ENCODE measurements at regions not wholly inside any gene's neighbourhood (a gene's known extent, or its start where the extent isn't known, plus 50 kb on each side); places are given as distances from the start of the nearest gene placed in this dataset.

DNA sequence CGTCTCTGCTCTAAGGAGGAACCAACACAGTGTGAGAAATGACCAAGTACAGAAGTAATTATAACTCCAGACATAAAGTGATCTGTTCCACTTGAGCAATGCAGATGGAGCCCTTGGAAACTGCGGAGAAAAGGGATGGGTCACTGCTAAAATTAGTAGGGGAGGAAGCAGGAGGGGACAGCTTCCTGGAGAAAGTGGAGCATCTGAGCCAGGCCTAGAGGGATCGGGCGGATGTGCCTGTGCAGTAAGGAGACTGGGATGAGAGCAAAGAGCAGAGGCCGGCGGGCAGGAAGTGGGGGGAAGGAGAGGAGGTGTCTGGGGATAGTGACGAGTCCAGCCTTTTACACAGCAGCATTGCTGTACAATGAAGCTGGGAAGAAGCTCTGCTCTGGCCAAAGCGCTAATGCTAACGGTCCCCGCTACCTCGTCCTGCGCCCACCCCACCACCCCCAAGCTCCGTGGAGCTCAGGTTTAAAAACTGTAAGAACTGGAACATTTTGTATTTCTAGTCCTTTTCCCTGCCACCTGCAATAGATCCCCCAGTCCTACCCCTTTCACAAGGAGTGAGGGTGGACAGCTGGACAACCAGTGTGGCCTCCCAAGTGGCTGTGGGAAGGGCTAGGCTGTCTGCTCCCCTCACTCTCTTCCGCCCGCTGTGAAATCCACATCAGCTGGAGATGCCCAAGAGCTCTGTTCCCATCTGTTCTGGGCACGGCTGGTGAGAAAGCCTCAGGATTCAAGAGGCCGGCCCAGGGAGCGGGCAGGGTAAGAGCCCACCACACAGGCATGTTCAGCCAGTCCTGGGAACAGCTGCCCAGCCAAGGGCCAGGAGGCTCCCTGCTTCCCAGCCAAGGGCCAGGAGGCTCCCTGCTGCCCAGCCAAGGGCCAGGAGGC lies 53.0 kb upstream of the HES1 start:
- peak; percentile 66 to 79 for DNase-seq
- Histone ChIP-seq H3K4me3 (ENCODE audit: low read length) (no peak overlapping the region), H3K9me3 (ENCODE audit: control insufficient read depth, low read depth, low read length) (no peaks in the 10 kb centered on the region), H3K36me3 (ENCODE audit: control insufficient read depth, insufficient read depth, low read length) (no peaks in the 10 kb centered on the region), H3K27ac (ENCODE audit: low read length) (no peak overlapping the region), H3K4me1 (ENCODE audit: control insufficient read depth, insufficient read depth, low read length) (peaks cover 37% of the 10 kb centered on the region), H3K27me3 (ENCODE audit: control insufficient read depth, insufficient read depth, low read length) (no peaks in the 10 kb centered on the region)
- 100% methylated on average over 1 of the region's 18 CpGs for WGBS (ENCODE audit: insufficient coverage, low lambda C conversion rate)

DNA sequence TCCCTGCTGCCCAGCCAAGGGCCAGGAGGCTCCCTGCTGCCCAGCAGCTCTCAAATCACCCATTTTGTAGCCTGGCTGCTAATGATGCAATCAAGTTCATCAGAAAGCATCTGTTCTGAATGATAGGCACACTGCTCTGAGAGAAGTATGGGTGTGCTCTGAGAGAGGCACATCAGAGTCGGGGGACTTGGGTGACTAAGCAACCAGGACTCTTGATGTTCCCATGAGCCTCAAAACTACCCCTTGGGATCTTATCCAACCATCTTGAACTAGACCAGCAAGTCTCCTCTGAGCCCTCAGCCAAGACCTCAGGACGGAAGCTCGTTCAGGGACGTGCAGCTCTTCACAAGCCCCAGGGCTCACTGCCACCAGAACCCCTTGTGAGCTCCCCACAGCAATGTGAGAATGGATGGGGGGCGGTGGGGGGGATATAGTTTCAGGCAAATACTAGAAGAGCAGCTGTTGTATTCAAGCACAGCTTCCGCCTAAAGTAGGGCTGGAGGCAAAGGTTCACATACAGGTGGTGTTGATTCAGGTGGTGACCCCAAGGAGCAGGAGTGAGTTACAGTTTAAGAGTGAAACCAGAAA lies 52.2 kb upstream of the HES1 start:
- Histone ChIP-seq H3K36me3 (ENCODE audit: control insufficient read depth, insufficient read depth, low read length) (no peaks in the 10 kb centered on the region), H3K4me1 (ENCODE audit: control insufficient read depth, insufficient read depth, low read length) (peaks cover 37% of the 10 kb centered on the region), H3K27me3 (ENCODE audit: control insufficient read depth, insufficient read depth, low read length) (no peaks in the 10 kb centered on the region), H3K9me3 (ENCODE audit: control insufficient read depth, low read depth, low read length) (no peaks in the 10 kb centered on the region), H3K27ac (ENCODE audit: low read length) (no peak overlapping the region), H3K4me3 (ENCODE audit: low read length) (no peak overlapping the region)
- no peak for DNase-seq
- no CpG with 5 or more reads among the region's 6 CpGs for WGBS (ENCODE audit: insufficient coverage, low lambda C conversion rate)

DNA sequence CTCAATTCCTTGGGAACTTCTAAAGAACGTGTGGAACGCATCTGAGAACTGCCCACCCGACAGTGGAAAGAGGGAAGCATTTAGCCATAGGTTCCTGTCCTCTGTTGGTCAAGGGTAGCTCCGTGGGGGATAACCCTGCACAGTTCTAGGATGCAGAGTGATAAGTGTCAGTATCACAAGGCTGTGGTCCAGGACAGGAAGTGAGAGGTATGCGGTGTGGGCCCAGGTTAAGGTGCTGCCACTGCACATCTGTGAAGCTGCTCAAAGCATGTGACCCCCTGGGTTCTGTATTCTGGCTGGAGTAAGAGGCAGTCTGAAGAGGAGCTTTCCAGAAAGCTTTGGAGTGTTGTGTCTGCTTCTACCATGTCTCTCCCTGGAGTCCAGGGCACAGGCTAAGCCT lies 51.7 kb upstream of the HES1 start:
- no peaks in the 10 kb centered on the region for H3K9me3 ChIP-seq (ENCODE audit: control insufficient read depth, low read depth, low read length)
- no peak overlapping the region for H3K4me3 ChIP-seq (ENCODE audit: low read length)
- no peaks in the 10 kb centered on the region for H3K27me3 ChIP-seq (ENCODE audit: control insufficient read depth, insufficient read depth, low read length)
- H3K27ac ChIP-seq (ENCODE audit: low read length): no peak overlapping the region
- H3K36me3 ChIP-seq (ENCODE audit: control insufficient read depth, insufficient read depth, low read length): no peaks in the 10 kb centered on the region
- no peak for DNase-seq
- H3K4me1 ChIP-seq (ENCODE audit: control insufficient read depth, insufficient read depth, low read length): peaks cover 37% of the 10 kb centered on the region
- WGBS (ENCODE audit: insufficient coverage, low lambda C conversion rate): 86% methylated on average over 1 of the region's 5 CpGs

All from large intestine (tissue), 3 donors.